ENCODE measurements at regions not wholly inside any gene's neighbourhood (a gene's known extent, or its start where the extent isn't known, plus 50 kb on each side); places are given as distances from the start of the nearest gene placed in this dataset.

GRCh38 chr2:104531122-104531521 lies 322.8 kb upstream of the POU3F3 start:
- H3K4me1 ChIP-seq: no peaks in the 10 kb centered on the region
- DNase-seq (ENCODE audit: low read depth in 1 of 2, low spot score in 1 of 2) (no peak), FAIRE-seq (no peak), ATAC-seq (no peak)
- WGBS (ENCODE audit: missing lambda C conversion rate): 57% methylated on average over 10 of the region's 10 CpGs
- POLR2A ChIA-PET: no interaction called here
- CTCF ChIA-PET: no interaction called here
- H3K4me3 ChIP-seq: no peak overlapping the region
- no peak overlapping the region for H3K27ac ChIP-seq
- TF ChIP-seq ESRRA (IDR thresholded peaks at IDR 0.05; ENCODE audit: borderline replicate concordance, low read length) (no peak), RARB (CRISPR knock-in tag; IDR thresholded peaks at IDR 0.05) (no peak), PBX3 (IDR thresholded peaks at IDR 0.05) (no peak)
- no peaks in the 10 kb centered on the region for H3K9me3 ChIP-seq
- no peak overlapping the region for H3K4me2 ChIP-seq

GRCh38 chr2:104537116-104537515 lies 316.8 kb upstream of the POU3F3 start:
- FAIRE-seq (no peak), ATAC-seq (no peak), DNase-seq (ENCODE audit: low read depth in 1 of 2, low spot score in 1 of 2) (no peak)
- no peak for TF ChIP-seq HOXA7 (CRISPR knock-in tag; IDR thresholded peaks at IDR 0.05)
- no peak for TF ChIP-seq SMC3 (IDR thresholded peaks at IDR 0.05)
- TF ChIP-seq POLR2A (IDR thresholded peaks at IDR 0.05; ENCODE audit: low read length): no peak
- TF ChIP-seq E2F6 (IDR thresholded peaks at IDR 0.05; ENCODE audit: borderline replicate concordance, low read depth): no peak
- TF ChIP-seq GATA3 (IDR thresholded peaks at IDR 0.05; ENCODE audit: borderline replicate concordance): no peak
- TF ChIP-seq HEYL (CRISPR knock-in tag; IDR thresholded peaks at IDR 0.05): no peak
- Histone ChIP-seq H3K4me3 (no peak overlapping the region), H3K4me2 (no peak overlapping the region), H3K27ac (no peak overlapping the region), H3K9me3 (no peaks in the 10 kb centered on the region), H3K4me1 (no peaks in the 10 kb centered on the region)
- 19% methylated on average over 5 of the region's 5 CpGs for WGBS (ENCODE audit: missing lambda C conversion rate)
- ChIA-PET POLR2A (no interaction called here), CTCF (no interaction called here)

- Histone ChIP-seq H3K4me1 (no peaks in the 10 kb centered on the region), H3K4me3 (no peak overlapping the region), H3K27ac (no peak overlapping the region), H3K9me3 (no peaks in the 10 kb centered on the region), H3K4me2 (no peak overlapping the region)
- no peak for ATAC-seq
- no peak for FAIRE-seq
- CTCF ChIA-PET: no interaction called here
- 7% methylated on average over 7 of the region's 7 CpGs for WGBS (ENCODE audit: missing lambda C conversion rate)
- POLR2A ChIA-PET: no interaction called here
- DNase-seq (ENCODE audit: low read depth in 1 of 2, low spot score in 1 of 2): no peak
- TF ChIP-seq MAZ (IDR thresholded peaks at IDR 0.05; ENCODE audit: borderline replicate concordance, low read depth, low read length): no peak
Measured at GRCh38 chr2:104538077-104538476, 315.8 kb upstream of the POU3F3 start.

GRCh38 chr2:104539649-104540048 lies 314.3 kb upstream of the POU3F3 start:
- WGBS (ENCODE audit: missing lambda C conversion rate): 3% methylated on average over 4 of the region's 4 CpGs
- H3K4me2 ChIP-seq: no peak overlapping the region
- no peaks in the 10 kb centered on the region for H3K9me3 ChIP-seq
- no peaks in the 10 kb centered on the region for H3K4me1 ChIP-seq
- ATAC-seq (no peak), FAIRE-seq (no peak), DNase-seq (ENCODE audit: low read depth in 1 of 2, low spot score in 1 of 2) (no peak)
- H3K27ac ChIP-seq: no peak overlapping the region
- CTCF ChIA-PET: no interaction called here
- TF ChIP-seq NPAS2 (CRISPR knock-in tag; IDR thresholded peaks at IDR 0.05; ENCODE audit: borderline replicate concordance): no peak
- no peak for TF ChIP-seq REST (IDR thresholded peaks at IDR 0.05)
- TF ChIP-seq HES2 (IDR thresholded peaks at IDR 0.05): no peak
- no peak for TF ChIP-seq PBX3 (IDR thresholded peaks at IDR 0.05)
- no peak for TF ChIP-seq EP300 (IDR thresholded peaks at IDR 0.05)
- no peak for TF ChIP-seq TFCP2L1 (CRISPR knock-in tag; IDR thresholded peaks at IDR 0.05)
- no peak overlapping the region for H3K4me3 ChIP-seq
- POLR2A ChIA-PET: no interaction called here
